AG04450 (cell line): ENCODE measurements at regions not wholly inside any gene's neighbourhood (a gene's known extent, or its start where the extent isn't known, plus 50 kb on each side); places are given as distances from the start of the nearest gene placed in this dataset.

ENCODE experiments used
- CTCF ChIA-PET: fragments of 300-600, 350-600 bp; formaldehyde crosslinking; extraction: SDS; loops from one replicate; lab custom pipeline; 2022; ENCODE audit warnings: antibody characterized with exemption, inconsistent platforms; lab: Charles Lee
- POLR2A ChIA-PET: fragments of 350-600 bp; formaldehyde crosslinking; extraction: SDS; loops from one replicate; lab custom pipeline; 2021; ENCODE audit warnings: antibody characterized with exemption, inconsistent platforms; lab: Yijun Ruan, JAX
- DNase-seq: peaks from one replicate; pipeline ENCODE4 v3.0.0-alpha.2; 2011; ENCODE audit warnings: low read depth, low spot score
- H3K27ac ChIP-seq: one replicate; pipeline ENCODE4 v1.5.1; 2012; ENCODE audit warnings: low read depth, low read length, control low read depth
- H3K27me3 ChIP-seq: one replicate; pipeline ENCODE4 v1.6.0; 2012; ENCODE audit warnings: low read length; ENCODE audit not compliant: control insufficient read depth, insufficient read depth
- H3K4me3 ChIP-seq: 2 replicates; pipeline ENCODE4 v1.5.1; 2011; ENCODE audit warnings: mild to moderate bottlenecking, low read depth, low read length, control low read depth
- H3K9me3 ChIP-seq: 2 replicates; pipeline ENCODE4 v1.5.1; 2012; ENCODE audit warnings: low read length; ENCODE audit not compliant: control insufficient read depth, insufficient read depth
- TF ChIP-seq, protein P1 (sequence below): IDR thresholded peaks from 2 replicates; pipeline ENCODE4 v1.5.1; 2011; ENCODE audit warnings: low read depth, low read length, control low read depth, inconsistent platforms

DNA sequence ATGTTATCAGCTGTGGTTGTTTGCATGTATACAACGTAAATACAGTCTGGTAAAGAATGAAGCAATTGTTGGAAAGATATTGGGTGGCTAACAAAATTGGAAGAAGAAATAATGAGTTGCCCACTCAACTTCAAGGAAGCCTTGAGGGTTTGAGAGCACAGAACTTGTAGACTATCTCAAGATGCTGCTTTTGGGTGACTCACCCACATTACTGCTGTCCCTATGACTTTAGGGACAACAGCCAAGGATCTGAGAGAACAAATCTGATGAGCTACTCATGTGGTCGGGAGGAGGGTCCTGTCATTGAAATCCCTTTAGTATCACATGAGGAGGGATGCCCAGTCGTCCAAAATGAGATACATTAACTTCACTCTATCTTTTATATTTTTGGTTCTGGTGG is 261.8 kb downstream of the GAS1 start:
- TF ChIP-seq, protein P1, sequence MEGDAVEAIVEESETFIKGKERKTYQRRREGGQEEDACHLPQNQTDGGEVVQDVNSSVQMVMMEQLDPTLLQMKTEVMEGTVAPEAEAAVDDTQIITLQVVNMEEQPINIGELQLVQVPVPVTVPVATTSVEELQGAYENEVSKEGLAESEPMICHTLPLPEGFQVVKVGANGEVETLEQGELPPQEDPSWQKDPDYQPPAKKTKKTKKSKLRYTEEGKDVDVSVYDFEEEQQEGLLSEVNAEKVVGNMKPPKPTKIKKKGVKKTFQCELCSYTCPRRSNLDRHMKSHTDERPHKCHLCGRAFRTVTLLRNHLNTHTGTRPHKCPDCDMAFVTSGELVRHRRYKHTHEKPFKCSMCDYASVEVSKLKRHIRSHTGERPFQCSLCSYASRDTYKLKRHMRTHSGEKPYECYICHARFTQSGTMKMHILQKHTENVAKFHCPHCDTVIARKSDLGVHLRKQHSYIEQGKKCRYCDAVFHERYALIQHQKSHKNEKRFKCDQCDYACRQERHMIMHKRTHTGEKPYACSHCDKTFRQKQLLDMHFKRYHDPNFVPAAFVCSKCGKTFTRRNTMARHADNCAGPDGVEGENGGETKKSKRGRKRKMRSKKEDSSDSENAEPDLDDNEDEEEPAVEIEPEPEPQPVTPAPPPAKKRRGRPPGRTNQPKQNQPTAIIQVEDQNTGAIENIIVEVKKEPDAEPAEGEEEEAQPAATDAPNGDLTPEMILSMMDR: no peak
- Histone ChIP-seq H3K27me3 (no peaks in the 10 kb centered on the region), H3K27ac (no peak overlapping the region), H3K9me3 (no peaks in the 10 kb centered on the region), H3K4me3 (no peak overlapping the region)
- ChIA-PET POLR2A (no interaction called here), CTCF (interaction anchor here (1.3 kb wide), 1 partner anchor 199 kb away, joined by 4 read pairs; no protein-coding TSS in a partner anchor)
- DNase-seq: no peak

DNA sequence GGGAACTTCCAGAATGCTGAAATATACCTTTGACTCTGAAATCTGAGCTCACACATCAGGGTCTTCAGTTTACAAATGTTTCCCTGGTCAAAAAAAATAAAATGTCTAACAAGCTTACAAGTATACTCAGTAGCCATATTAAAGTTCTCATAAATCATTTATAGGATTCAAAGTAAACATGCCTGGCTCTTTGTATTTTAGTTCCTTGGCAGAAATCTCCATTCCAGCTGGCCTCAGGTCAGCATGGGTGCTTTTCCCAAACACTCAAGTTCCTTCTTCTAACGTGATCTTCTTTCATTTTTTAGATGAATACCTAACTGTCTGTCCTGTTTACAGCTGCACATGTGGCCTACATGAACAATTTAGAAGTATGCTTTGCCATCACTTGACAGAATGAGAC is 263.2 kb downstream of the GAS1 start:
- ChIA-PET POLR2A (no interaction called here), CTCF (interaction anchor here (1.0 to 1.4 kb wide), 2 partner anchors 46 to 264 kb away, joined by 3 to 5 read pairs; no protein-coding TSS in a partner anchor)
- H3K27me3 ChIP-seq: no peaks in the 10 kb centered on the region
- no peak overlapping the region for H3K27ac ChIP-seq
- no peaks in the 10 kb centered on the region for H3K9me3 ChIP-seq
- no peak overlapping the region for H3K4me3 ChIP-seq
- peak; percentile 33 for DNase-seq
- TF ChIP-seq, protein P1: no peak

- TF ChIP-seq, protein P1: no peak
- ChIA-PET CTCF (no interaction called here), POLR2A (no interaction called here)
- DNase-seq: no peak
- no peak overlapping the region for H3K4me3 ChIP-seq
- H3K9me3 ChIP-seq: no peaks in the 10 kb centered on the region
- no peak overlapping the region for H3K27ac ChIP-seq
- H3K27me3 ChIP-seq: no peaks in the 10 kb centered on the region
Measured at GRCh38 chr9:86682240-86682639, 265.1 kb downstream of the GAS1 start.

GRCh38 chr9:86679909-86680308 is 267.4 kb downstream of the GAS1 start:
- TF ChIP-seq, protein P1: no peak
- H3K9me3 ChIP-seq: no peaks in the 10 kb centered on the region
- DNase-seq: no peak
- H3K4me3 ChIP-seq: no peak overlapping the region
- H3K27me3 ChIP-seq: no peaks in the 10 kb centered on the region
- CTCF ChIA-PET: no interaction called here
- no peak overlapping the region for H3K27ac ChIP-seq
- POLR2A ChIA-PET: no interaction called here

DNA sequence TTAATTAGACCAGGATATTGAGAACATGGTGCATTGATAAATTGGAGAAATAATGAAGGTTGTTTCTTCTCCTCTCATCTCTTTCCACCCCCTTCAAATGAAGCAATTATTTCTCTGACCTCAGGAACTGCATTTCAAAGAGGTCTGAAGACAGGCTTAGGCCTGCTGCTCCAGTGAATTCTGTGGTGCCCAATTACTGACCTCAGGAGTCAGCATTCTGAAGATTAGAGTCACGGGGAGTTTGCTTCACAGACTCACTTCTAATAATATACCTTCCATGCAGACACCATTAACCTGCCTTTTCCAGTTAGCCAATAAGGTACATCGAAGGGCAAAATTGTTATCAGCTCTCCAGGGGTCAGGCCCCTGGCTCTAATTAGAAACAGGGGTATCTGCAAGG is 270.9 kb downstream of the GAS1 start:
- CTCF ChIA-PET: interaction anchor here (1.4 kb wide), 1 partner anchor 39 kb away, joined by 3 read pairs; no protein-coding TSS in a partner anchor
- Histone ChIP-seq H3K27ac (no peak overlapping the region), H3K4me3 (no peak overlapping the region), H3K27me3 (no peaks in the 10 kb centered on the region), H3K9me3 (no peaks in the 10 kb centered on the region)
- POLR2A ChIA-PET: no interaction called here
- no peak for DNase-seq
- TF ChIP-seq, protein P1: no peak
